NCI-H226 (cell line): ENCODE measurements at regions not wholly inside any gene's neighbourhood (a gene's known extent, or its start where the extent isn't known, plus 50 kb on each side); places are given as distances from the start of the nearest gene placed in this dataset.

Source experiments
- DNase-seq: peaks from one replicate; pipeline ENCODE4 v3.0.0-alpha.2; 2015

DNA sequence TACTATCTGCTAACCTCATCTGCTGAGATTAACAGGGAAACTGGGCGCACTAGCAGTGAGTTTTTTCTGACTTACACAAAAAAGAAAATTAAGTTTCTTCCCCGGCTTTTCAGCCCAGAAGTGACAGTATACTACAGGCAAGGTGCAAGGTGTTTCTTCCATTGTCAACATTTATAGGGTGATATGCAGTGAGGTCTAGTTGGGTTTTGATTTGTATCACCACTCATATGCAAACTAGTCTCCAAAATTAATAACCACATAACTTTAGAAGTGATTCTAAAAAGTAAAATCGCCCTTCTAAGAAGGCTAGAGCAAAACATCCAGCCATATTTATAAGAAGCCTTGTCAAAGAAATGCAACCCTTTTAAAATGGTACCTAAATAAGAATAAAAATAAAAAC is 640.1 kb downstream of the ARAP2 start:
- DNase-seq: no peak

DNA sequence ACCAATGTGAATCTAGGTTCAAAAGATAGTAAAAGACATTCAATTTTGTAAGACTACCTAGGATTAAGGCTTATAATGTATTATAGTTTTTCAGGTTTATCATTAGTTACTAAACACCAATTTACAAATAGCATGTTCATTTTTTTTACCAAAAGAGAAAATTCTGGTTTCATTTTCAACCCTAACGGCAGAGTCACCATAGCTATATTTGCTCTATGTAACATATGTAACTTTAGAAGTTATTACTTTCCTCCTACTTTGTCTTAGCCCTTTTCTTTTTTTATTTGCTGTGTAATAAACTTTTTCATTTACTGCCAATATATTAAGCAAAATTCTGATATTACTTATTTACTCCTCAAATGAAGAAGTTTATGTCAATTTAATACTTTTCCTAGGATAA is 639.6 kb downstream of the ARAP2 start:
- DNase-seq: no peak

DNA sequence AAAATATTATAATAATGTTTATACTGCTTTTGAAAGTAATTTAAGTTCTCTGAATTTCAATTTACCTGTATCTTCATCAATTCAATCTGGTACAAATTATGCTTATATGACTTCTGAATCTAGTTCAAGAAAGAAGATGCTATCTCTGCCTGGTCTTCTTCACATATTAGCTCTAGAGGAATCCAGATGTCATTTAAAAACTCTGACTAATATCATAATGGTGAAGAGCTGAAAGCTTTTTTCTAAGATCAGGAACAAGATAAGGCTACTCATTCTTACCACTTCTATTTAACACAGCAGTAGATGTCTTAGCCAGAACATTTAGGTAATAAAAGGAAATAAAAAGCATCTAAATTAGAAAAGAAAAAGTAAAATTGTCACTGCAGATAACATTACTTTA is 636.1 kb downstream of the ARAP2 start:
- no peak for DNase-seq

DNA sequence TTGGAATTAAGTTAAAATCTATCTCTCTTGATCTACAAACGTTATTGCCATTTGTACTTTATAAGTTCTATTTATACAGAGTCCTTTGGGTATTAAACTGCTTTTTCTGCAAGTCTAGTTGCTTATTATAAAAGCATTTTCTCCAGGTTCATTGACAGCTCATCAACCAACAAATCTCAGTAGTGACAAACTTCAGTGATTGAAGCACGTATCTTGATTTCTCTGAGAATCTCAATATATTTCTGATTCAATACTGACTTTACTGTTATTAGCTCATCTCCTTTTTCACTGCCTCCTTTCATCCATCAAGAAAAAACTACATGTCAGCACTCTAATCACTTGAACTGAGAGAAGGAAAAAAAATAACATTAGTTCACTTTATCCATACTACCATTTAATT is 630.2 kb downstream of the ARAP2 start:
- DNase-seq: no peak

DNA sequence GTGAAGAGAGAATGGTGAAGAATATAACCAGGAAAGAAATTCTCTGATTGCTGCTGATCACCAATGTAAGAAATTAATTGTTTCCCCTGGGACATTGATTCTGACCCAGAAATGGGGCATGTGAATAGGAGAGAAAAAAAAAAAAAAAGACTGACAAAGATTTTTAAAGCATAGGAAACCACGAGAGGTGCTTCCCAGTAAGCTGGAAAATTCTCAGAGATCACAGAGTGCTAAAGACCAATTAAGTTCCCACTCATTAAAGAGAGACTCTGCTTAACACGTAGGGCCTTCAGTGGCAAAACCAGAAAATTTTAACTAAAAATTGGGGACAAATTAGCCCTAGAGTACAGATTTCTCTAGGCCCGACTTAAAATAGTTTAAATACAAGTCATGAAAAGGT is 604.4 kb downstream of the ARAP2 start:
- DNase-seq: no peak

DNA sequence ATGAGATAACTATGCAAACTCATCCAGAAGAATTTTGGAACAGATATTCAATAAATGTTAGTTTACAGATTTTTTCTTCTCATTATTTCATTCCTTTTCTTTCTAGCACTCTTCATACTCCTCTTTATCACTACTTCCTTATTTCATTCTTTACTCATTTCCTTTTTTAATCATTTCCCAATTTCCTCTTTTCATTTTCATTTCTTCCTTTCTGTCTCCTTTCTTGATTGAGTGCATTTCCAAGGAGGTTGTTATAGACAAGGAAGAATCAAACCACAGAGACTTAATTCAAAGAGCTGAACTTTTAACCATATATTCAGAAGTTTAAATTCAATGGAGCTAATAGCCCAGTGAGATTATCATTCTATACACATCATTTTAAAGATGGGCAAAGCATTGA is 600.7 kb downstream of the ARAP2 start:
- no peak for DNase-seq

DNA sequence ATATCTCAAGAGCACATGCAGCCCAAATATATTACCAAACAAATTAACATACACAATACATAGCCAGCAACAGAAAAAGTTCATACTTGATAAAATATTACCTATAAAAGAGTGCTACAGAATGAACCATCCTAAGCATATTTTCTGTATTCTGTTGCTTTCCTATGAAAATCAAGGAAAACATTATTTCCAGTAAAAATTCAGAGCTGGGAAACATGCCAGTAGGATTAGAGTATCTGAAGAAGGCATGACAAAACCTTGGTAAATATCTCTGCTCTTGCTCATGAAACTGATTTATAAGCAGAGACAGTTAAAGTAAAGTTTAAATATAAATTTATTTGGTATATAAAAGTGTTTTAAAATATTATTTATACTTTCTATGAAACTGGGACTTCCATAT is 599.7 kb downstream of the ARAP2 start:
- peak; percentile 4 for DNase-seq

DNA sequence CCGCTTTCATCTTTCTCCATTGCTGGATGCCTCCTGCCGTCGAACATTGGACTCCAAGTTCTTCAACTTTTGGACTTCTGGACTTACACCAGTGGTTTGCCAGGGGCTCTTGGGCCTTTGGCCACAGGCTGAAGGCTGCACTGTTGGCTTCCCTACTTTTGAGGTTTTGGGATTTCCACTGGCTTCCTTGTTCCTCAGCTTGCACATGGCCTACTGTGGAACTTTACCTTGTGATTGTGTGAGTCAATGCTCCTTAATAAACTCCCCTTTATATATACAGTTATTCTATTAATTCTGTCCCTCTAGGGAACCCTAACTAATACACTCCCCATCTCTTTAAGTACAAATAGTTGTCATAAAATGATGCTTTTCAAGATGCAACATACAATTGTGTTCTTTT is 595.3 kb downstream of the ARAP2 start:
- DNase-seq: no peak

DNA sequence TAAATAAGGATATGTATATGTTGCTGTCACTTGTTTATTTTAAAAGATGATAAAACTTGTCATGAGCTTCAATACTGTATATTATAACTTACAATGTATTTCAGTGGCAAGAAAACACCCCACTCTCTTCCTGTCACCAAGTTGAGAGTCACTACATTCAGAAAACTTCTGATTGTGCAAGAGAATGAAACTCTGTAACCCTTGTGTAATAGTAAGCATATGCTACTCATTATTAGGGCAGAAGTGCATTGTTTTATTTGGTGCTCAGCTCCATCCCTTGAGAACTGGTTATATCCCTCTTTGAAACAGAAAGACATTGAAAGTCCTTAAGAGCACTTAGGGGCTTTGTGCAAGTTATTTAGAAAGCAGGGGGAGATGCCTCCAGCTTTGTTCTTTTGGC is 594.5 kb downstream of the ARAP2 start:
- DNase-seq: no peak

DNA sequence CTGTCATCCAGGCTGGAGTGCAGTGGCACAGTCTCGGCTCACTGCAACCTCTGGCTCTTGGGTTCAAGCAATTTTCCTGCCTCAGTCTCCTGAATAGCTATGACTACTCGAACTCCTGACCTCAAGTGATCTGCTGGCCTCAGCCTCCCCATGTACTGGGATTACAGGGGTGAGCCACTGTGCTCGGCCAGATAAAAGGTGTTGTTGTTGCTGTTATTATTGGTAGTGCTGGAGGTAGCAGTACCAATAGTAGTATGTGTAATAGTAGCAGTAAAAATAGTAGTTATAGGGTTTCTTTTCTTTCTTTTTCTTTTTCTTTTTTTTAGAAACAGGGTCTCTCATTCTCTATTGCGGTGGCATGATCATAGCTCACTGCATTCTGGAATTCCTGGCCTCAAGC is 592.1 kb downstream of the ARAP2 start:
- no peak for DNase-seq

DNA sequence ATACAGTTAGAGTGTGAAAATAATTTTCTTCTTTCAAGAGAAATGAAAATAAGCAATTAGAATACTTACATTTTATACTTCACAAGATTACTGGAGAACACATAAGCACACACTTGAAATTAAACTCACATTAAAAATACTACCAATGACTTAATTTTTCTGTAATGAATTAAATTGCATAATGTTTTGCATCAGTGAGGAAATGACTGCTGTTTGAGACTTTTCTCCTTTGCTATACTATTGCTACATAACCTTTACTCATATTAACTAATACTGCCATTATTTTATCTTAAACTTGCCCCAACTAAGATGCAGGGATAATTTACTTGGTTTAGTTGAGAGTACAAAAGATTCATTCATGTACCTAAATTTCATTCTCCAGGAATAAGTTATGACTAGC is 590.9 kb downstream of the ARAP2 start:
- DNase-seq: no peak

DNA sequence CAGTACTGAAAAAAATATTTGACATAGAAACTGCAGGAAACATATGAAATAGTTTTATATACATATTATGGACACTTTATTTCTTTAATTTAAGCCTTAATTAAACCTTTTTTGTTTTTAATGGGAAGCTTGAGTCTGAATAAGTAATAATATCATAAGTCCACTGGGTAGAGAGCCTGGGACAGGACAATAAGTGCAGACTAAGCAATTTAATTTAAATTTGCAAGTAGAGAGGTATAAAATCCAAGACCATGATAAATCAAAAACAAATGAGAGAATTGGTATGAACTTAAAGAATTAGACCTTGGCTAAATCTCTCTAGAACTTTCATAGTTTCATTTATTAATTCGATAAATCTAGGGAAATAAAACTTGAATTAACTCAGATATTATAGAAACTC is 571.2 kb downstream of the ARAP2 start:
- DNase-seq: no peak

DNA sequence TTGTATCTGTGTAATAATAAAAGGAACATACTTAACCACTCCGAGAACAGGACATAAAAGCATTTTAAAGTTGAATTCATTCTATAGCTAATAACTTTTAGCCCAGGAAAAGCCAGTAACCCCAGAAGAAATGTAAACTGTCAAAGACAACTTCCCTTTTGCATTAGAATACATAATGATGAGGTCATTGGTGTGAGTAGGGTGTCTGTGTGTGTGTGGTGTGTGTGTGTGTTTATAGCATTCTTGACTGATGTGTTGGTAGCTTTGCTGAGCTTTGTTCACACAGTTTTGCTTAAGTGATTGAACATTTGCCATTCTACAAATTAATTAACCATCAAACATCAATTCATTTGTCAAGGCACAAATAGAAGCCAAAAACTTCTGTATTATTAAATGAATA is 559.6 kb downstream of the ARAP2 start:
- peak; percentile 56 for DNase-seq

DNA sequence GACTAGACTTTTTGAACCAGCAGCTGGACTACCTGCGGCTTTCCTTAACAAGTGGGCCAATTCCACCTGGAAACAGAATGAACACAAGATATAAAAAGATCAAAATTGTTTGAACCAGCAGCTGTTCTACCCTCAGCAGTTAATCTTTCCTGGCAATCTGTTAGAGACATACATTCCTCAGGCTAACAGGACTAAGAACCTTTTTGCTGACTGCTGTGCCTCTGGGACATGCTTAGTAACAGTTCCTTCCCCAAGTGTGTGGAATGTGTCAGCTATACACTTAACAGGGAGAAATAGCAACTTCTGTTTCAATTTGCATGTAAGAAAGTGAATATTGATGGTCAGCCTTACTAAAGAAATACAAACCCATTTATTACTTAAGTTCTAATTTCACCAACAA is 554.4 kb downstream of the ARAP2 start:
- no peak for DNase-seq

DNA sequence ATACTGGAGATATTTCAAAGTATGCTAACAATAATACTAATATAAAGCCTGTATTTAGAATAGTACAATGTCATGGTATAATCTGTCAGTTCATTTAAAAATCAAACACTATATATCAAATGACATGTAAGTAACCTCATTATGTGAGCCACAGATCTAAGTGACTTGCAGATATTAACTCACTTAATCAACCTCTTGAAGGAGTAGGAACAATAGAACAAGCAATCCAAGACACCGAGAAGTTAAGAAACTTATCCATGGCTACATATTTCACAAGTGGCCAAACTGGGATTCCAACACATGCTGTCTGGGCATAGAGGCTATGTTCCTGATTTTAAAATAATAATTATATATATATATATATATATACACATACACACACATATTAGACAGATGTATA is 554.0 kb downstream of the ARAP2 start:
- no peak for DNase-seq

DNA sequence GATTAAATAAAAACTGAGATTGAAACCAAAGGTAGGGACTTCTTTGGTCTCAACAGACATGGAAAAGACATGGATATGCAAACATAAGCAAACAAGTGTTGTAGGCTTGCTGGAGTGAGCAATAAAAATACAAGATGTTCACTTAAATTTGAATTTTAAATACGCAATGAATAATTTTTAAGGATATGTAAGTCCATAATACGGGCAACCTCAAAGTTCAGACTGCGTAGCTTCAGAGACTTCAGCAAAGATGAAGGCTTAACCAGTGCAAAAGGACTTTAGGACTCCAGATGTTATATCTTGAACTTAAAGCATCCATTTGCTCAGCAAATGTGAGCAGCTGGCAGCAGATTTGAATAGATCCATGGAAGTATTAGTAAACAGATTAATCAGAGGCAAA is 549.3 kb downstream of the ARAP2 start:
- DNase-seq: no peak

DNA sequence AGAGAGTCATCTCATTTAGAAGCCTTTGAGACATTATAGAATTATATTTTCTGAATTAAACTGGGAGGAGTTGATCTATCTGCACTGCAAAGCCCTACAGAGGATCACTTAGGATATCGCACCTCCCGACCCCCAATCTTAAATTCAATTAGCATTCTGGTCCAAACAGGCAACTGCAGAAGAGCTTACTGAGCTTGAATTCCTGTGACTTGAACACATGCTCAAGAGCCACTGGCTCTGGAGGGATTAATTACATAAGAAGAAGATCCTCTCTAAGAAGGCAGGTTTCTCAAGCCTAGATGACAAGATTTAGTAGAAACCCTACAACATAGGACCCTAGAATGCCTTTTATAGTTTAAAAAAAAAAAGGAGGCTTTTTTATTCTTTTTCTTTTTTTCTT is 548.9 kb downstream of the ARAP2 start:
- DNase-seq: no peak

DNA sequence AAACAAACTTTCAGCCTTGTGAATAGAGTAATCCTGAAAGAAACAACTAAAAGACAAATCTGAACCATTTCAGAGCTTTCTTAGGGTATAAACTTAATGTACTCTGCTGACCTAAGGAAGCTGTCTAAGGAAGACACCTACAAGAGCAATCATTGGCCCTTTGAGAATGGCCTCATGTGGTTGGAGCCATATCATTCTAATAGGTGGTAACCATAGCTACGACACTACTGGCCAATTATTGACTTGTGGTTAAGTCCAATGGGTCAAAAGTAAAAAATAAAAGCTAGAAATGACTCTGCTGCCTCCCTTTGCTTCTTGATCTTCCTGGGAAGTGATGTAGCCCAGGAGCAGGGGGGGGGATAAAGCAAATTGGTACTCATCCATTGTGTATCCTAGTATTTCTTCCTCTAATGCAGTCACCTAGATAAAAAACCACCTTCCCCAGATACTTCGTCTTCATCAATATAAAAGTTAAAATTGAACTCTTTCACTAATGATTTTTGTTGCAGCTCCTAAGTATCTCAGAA is 547.0 kb downstream of the ARAP2 start:
- no peak for DNase-seq

DNA sequence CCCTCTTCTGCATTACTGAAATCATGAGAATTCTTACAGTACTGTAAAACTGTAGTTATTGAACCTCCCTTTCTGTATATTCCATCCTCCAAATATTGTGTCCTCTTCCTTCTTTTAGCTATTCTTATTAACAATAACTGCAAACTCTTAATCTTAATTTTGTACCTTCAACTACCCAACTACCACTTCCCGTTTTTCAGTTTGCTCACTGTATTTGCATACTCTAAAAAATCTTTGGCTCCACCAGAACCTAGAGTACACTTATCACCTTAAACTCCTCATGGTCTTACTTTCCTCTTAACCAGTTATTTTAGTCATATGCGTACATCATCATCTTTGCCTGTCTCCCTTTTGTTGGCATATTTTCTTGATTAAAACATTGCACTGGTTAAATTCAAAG is 543.7 kb downstream of the ARAP2 start:
- no peak for DNase-seq

DNA sequence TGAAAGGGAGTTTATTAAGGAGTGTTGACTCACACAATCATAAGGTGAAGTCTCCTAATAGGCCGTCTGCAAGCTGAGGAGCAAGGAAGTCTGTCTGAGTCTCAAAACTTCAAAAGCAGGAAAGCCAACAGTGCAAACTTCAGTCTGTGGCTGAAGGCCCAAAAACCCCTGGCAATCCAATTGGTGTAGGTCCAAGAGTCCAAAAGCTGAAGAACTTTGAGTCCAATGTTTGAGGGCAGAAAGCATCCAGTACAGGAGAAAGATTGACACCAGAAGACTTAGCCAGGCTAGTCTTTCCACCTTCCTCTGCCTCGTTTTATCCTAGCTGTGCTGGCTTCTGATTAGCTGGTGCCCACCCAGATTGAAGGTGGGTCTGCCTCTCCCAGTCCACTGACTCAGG is 535.2 kb downstream of the ARAP2 start:
- no peak for DNase-seq

DNA sequence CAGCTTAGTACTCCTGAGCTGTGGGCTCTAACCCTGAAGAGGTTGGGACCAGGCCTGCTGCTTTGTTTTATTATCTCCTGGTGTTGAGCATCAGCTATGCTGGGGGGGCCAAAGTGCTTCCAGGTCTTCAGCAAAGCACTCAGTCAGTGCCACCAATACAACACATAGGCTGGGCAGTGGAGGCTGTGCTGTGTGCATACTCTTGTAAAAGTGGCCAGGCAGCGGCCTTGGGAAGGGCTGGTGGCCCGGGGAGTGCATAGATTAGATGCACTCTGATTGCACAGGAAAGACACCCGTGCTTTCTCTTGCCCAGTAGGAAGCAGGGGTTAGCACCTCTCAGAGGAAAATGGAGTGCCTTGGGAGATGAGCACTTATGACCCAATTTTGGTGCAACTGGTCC is 534.0 kb downstream of the ARAP2 start:
- no peak for DNase-seq

DNA sequence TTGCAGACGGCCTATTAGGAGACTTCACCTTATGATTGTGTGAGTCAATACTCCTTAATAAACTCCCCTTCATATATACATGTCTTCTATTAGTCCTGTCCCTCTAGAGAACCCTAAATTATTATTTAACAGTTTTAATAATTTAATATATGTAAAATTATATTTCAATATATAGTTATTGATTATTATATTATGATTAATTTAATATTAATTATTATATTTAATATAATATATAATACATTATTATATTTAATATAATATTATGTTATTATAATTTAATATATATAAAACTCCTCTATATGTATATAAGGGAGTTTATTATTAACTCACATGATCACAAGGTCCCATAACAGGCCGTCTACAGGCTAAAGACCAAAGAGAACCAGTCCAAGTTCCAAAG is 533.2 kb downstream of the ARAP2 start:
- DNase-seq: no peak

DNA sequence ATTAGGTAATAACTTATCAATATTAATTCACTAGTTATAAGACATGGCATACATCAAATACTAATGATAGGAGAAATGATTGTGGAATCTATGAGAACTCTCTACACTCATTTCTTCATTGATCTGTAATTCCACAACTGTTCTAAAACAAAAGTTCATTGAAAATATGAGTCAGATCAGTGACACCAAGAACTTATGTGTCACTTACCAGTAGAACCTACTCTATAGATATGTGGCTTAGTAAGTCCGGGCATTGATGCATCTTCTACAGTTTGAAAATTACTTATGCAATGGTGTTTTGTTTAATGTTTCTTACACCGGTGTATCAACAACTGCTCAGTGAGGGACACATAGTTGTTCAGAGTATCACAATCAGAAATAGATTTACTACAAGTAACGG is 520.3 kb downstream of the ARAP2 start:
- DNase-seq: no peak

DNA sequence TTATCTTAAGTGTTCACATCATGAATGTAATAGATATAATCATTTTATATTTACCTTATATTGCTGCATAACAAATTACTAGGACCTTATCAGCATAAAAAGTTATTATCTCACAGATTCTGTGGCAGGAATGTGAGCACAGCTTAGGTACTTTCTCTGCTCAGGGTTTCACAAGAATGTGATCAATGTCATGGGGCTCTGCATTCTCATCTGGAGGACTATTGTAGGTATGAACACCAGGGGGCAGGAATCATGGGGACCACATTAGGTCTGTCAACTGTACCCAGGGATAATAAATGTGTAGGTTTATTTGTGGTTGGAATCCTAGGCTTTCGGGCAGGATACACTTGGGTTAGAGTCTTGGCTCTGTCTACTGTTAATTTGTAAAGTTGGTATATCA is 519.2 kb downstream of the ARAP2 start:
- peak; percentile 5 for DNase-seq

DNA sequence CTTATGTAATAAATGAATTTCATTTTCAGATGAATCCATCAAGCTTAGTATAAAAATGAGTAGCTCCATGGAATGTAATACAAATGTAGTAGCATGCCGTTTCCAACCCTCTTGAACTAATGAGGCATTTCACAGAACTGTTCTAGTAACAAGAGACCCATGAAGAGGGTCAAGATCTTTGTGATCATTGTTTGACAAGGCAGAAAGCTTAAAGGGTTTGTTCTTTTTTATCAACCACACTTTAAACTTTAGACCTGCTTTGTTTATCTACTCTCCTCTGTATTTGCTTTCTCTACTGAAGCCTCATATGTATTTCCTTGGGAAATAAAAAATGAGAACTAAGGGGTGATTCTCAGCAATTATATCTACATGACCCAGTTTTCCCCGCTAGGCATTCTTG is 513.9 kb downstream of the ARAP2 start:
- no peak for DNase-seq
